ENCODE measurements at regions not wholly inside any gene's neighbourhood (a gene's known extent, or its start where the extent isn't known, plus 50 kb on each side); places are given as distances from the start of the nearest gene placed in this dataset.

GRCh38 chr21:27424601-27425000 is 457.7 kb upstream of the ADAMTS5 start:
- TF ChIP-seq, protein P1, sequence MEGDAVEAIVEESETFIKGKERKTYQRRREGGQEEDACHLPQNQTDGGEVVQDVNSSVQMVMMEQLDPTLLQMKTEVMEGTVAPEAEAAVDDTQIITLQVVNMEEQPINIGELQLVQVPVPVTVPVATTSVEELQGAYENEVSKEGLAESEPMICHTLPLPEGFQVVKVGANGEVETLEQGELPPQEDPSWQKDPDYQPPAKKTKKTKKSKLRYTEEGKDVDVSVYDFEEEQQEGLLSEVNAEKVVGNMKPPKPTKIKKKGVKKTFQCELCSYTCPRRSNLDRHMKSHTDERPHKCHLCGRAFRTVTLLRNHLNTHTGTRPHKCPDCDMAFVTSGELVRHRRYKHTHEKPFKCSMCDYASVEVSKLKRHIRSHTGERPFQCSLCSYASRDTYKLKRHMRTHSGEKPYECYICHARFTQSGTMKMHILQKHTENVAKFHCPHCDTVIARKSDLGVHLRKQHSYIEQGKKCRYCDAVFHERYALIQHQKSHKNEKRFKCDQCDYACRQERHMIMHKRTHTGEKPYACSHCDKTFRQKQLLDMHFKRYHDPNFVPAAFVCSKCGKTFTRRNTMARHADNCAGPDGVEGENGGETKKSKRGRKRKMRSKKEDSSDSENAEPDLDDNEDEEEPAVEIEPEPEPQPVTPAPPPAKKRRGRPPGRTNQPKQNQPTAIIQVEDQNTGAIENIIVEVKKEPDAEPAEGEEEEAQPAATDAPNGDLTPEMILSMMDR (IDR thresholded peaks at IDR 0.05; ENCODE audit: low read depth, low read length): no peak

GRCh38 chr21:27423906-27424595 is 457.2 kb upstream of the ADAMTS5 start:
- no peak overlapping the region for H3K27ac ChIP-seq
- no peaks in the 10 kb centered on the region for H3K36me3 ChIP-seq
- TF ChIP-seq, protein P1 (IDR thresholded peaks at IDR 0.05; ENCODE audit: low read depth, low read length): no peak
- no peak for DNase-seq
- no peaks in the 10 kb centered on the region for H3K9me3 ChIP-seq (ENCODE audit: severe bottlenecking)
- H3K27me3 ChIP-seq (ENCODE audit: insufficient read depth, low read depth, severe bottlenecking): peaks cover 77% of the 10 kb centered on the region
- no peak overlapping the region for H3K4me3 ChIP-seq (ENCODE audit: low read depth, low read length)

More at GRCh38 chr21:27424601-27425000, 457.7 kb upstream of the ADAMTS5 start:
- Histone ChIP-seq H3K27ac (no peak overlapping the region), H3K4me3 (ENCODE audit: low read depth, low read length) (no peak overlapping the region), H3K9me3 (ENCODE audit: severe bottlenecking) (no peaks in the 10 kb centered on the region), H3K36me3 (no peaks in the 10 kb centered on the region), H3K27me3 (ENCODE audit: insufficient read depth, low read depth, severe bottlenecking) (peaks cover 77% of the 10 kb centered on the region)
- DNase-seq: no peak

DNA sequence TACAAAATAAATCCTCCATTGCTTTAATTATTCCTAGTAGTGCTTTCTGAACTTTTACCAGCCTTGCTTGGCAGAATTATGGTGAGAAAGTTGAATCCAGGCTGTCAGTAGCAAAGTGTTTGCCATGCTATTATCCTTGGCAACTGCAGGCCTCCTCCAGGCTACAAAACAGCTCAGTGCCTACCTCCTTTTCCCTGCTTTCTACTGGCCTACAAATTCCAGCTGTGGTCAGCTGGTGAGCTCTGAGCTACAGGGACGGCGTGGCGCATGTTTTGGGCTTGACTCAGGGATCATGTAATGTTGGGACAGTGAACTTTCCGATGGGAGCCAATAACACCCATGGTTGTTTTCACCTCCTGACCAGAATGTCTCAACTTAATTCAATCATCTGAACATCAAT is 456.1 kb upstream of the ADAMTS5 start:
- Histone ChIP-seq H3K4me3 (ENCODE audit: low read depth, low read length) (no peak overlapping the region), H3K36me3 (no peaks in the 10 kb centered on the region), H3K27ac (no peak overlapping the region), H3K9me3 (ENCODE audit: severe bottlenecking) (no peaks in the 10 kb centered on the region), H3K27me3 (ENCODE audit: insufficient read depth, low read depth, severe bottlenecking) (peaks cover 73% of the 10 kb centered on the region)
- TF ChIP-seq, protein P1 (IDR thresholded peaks at IDR 0.05; ENCODE audit: low read depth, low read length): no peak
- DNase-seq: no peak

GRCh38 chr21:27422435-27422834 is 455.5 kb upstream of the ADAMTS5 start:
- Histone ChIP-seq H3K4me3 (ENCODE audit: low read depth, low read length) (no peak overlapping the region), H3K27me3 (ENCODE audit: insufficient read depth, low read depth, severe bottlenecking) (peaks cover 73% of the 10 kb centered on the region), H3K36me3 (no peaks in the 10 kb centered on the region), H3K27ac (no peak overlapping the region), H3K9me3 (ENCODE audit: severe bottlenecking) (no peaks in the 10 kb centered on the region)
- TF ChIP-seq, protein P1 (IDR thresholded peaks at IDR 0.05; ENCODE audit: low read depth, low read length): no peak
- DNase-seq: no peak

DNA sequence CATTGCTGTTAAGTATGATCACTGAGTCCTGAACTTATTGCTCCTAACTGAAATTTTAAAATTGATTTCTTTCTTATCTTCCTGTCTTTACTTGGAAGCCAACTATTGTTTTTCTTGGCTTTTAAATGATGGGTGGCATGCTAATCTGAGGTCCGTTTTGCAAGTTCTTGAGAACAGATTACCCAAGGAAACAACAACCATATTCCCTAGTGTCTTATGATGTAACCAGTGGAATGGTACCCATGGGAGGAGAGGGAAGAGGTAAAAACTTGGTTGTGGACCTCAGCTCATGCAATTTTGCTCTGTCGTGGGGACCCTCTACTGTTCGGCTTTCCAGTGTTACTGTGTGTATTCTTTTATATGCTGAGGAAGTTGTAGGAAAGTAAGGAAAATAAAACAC is 454.8 kb upstream of the ADAMTS5 start:
- DNase-seq: no peak
- TF ChIP-seq, protein P1 (IDR thresholded peaks at IDR 0.05; ENCODE audit: low read depth, low read length): no peak
- Histone ChIP-seq H3K36me3 (no peaks in the 10 kb centered on the region), H3K27ac (no peak overlapping the region), H3K9me3 (ENCODE audit: severe bottlenecking) (no peaks in the 10 kb centered on the region), H3K27me3 (ENCODE audit: insufficient read depth, low read depth, severe bottlenecking) (peaks cover 71% of the 10 kb centered on the region), H3K4me3 (ENCODE audit: low read depth, low read length) (no peak overlapping the region)

GRCh38 chr21:27419153-27419552 is 452.3 kb upstream of the ADAMTS5 start:
- DNase-seq: no peak
- Histone ChIP-seq H3K9me3 (ENCODE audit: severe bottlenecking) (no peaks in the 10 kb centered on the region), H3K4me3 (ENCODE audit: low read depth, low read length) (no peak overlapping the region), H3K27ac (no peak overlapping the region), H3K27me3 (ENCODE audit: insufficient read depth, low read depth, severe bottlenecking) (peaks cover 78% of the 10 kb centered on the region), H3K36me3 (no peaks in the 10 kb centered on the region)
- TF ChIP-seq, protein P1 (IDR thresholded peaks at IDR 0.05; ENCODE audit: low read depth, low read length): no peak
